ENCODE measurements at regions not wholly inside any gene's neighbourhood (a gene's known extent, or its start where the extent isn't known, plus 50 kb on each side); places are given as distances from the start of the nearest gene placed in this dataset.

- no peak for DNase-seq
Measured at GRCh38 chr17:34413443-34414119, 50.5 kb upstream of the CCL1 start.

- DNase-seq: no peak
Measured at GRCh38 chr17:34412965-34413441, 50.0 kb upstream of the CCL1 start.
